Effector memory CD4-positive, alpha-beta T cell (primary cell): ENCODE measurements at regions not wholly inside any gene's neighbourhood (a gene's known extent, or its start where the extent isn't known, plus 50 kb on each side); places are given as distances from the start of the nearest gene placed in this dataset.

Experiments used
- DNase-seq, 3 donors: peaks; one replicate each; pipeline ENCODE4 v3.0.0-alpha.2; 2020
- H3K27ac ChIP-seq: 2 replicates; pipeline ENCODE4 v1.7.0; 2013; ENCODE audit warnings: mild to moderate bottlenecking, low read length, moderate library complexity; ENCODE audit not compliant: insufficient read depth, poor library complexity, severe bottlenecking
- H3K27me3 ChIP-seq: replicated peaks from 2 replicates; pipeline ENCODE4 v1.7.0; 2013; ENCODE audit warnings: mild to moderate bottlenecking, low read length; ENCODE audit not compliant: insufficient read depth, control insufficient read depth, poor library complexity, severe bottlenecking
- H3K36me3 ChIP-seq: 2 replicates; pipeline ENCODE4 v1.7.0; 2013; ENCODE audit warnings: mild to moderate bottlenecking, low read length, moderate library complexity; ENCODE audit not compliant: control insufficient read depth, insufficient read depth
- H3K4me1 ChIP-seq: 2 replicates; pipeline ENCODE4 v1.7.0; 2013; ENCODE audit warnings: low read length, mild to moderate bottlenecking; ENCODE audit not compliant: control insufficient read depth, insufficient read depth, poor library complexity, severe bottlenecking
- H3K4me3 ChIP-seq: 2 replicates; pipeline ENCODE4 v1.7.0; 2013; ENCODE audit warnings: low read length, low read depth, mild to moderate bottlenecking; ENCODE audit not compliant: insufficient read depth, poor library complexity, severe bottlenecking
- H3K9me3 ChIP-seq: 2 replicates; pipeline ENCODE4 v1.7.0; 2013; ENCODE audit warnings: mild to moderate bottlenecking, low read length, moderate library complexity; ENCODE audit not compliant: control insufficient read depth

- no peak overlapping the region for H3K27ac ChIP-seq
- DNase-seq = no peak
- no peaks in the 10 kb centered on the region for H3K27me3 ChIP-seq
- H3K4me3 ChIP-seq = no peak overlapping the region
- H3K9me3 ChIP-seq = no peaks in the 10 kb centered on the region
- no peaks in the 10 kb centered on the region for H3K36me3 ChIP-seq
- H3K4me1 ChIP-seq = no peaks in the 10 kb centered on the region
Observed at GRCh38 chr4:188307591-188307990, 168.3 kb downstream of the TRIML1 start.

- Histone ChIP-seq H3K36me3 (no peaks in the 10 kb centered on the region), H3K4me3 (no peak overlapping the region), H3K4me1 (no peaks in the 10 kb centered on the region), H3K9me3 (no peaks in the 10 kb centered on the region), H3K27ac (no peak overlapping the region), H3K27me3 (no peaks in the 10 kb centered on the region)
- DNase-seq = no peak
Observed at GRCh38 chr4:188308142-188308541, 168.9 kb downstream of the TRIML1 start.

GRCh38 chr4:188316391-188316790 lies 177.2 kb downstream of the TRIML1 start:
- no peak overlapping the region for H3K27ac ChIP-seq
- DNase-seq = no peak
- H3K9me3 ChIP-seq = no peaks in the 10 kb centered on the region
- no peaks in the 10 kb centered on the region for H3K27me3 ChIP-seq
- H3K4me3 ChIP-seq = no peak overlapping the region
- no peaks in the 10 kb centered on the region for H3K36me3 ChIP-seq
- no peaks in the 10 kb centered on the region for H3K4me1 ChIP-seq

GRCh38 chr4:188328966-188329365 lies 189.7 kb downstream of the TRIML1 start:
- H3K9me3 ChIP-seq = no peaks in the 10 kb centered on the region
- no peak overlapping the region for H3K27ac ChIP-seq
- no peaks in the 10 kb centered on the region for H3K27me3 ChIP-seq
- no peak for DNase-seq
- H3K4me3 ChIP-seq = no peak overlapping the region
- H3K4me1 ChIP-seq = no peaks in the 10 kb centered on the region
- no peaks in the 10 kb centered on the region for H3K36me3 ChIP-seq

GRCh38 chr4:188329521-188329920 lies 190.3 kb downstream of the TRIML1 start:
- Histone ChIP-seq H3K4me3 (no peak overlapping the region), H3K4me1 (no peaks in the 10 kb centered on the region), H3K36me3 (no peaks in the 10 kb centered on the region), H3K9me3 (no peaks in the 10 kb centered on the region), H3K27ac (no peak overlapping the region), H3K27me3 (no peaks in the 10 kb centered on the region)
- DNase-seq = no peak

- Histone ChIP-seq H3K36me3 (no peaks in the 10 kb centered on the region), H3K9me3 (no peaks in the 10 kb centered on the region), H3K27ac (no peak overlapping the region), H3K27me3 (no peaks in the 10 kb centered on the region), H3K4me3 (no peak overlapping the region), H3K4me1 (no peaks in the 10 kb centered on the region)
- DNase-seq = no peak
Observed at GRCh38 chr4:188332265-188332664, 193.0 kb downstream of the TRIML1 start.

GRCh38 chr4:188336891-188337290 lies 197.7 kb downstream of the TRIML1 start:
- no peaks in the 10 kb centered on the region for H3K4me1 ChIP-seq
- H3K27me3 ChIP-seq = no peaks in the 10 kb centered on the region
- DNase-seq = no peak
- no peak overlapping the region for H3K4me3 ChIP-seq
- no peaks in the 10 kb centered on the region for H3K36me3 ChIP-seq
- no peak overlapping the region for H3K27ac ChIP-seq
- H3K9me3 ChIP-seq = no peaks in the 10 kb centered on the region

- no peak for DNase-seq
- Histone ChIP-seq H3K9me3 (no peaks in the 10 kb centered on the region), H3K4me1 (no peaks in the 10 kb centered on the region), H3K4me3 (no peak overlapping the region), H3K36me3 (no peaks in the 10 kb centered on the region), H3K27ac (no peak overlapping the region), H3K27me3 (no peaks in the 10 kb centered on the region)
Observed at GRCh38 chr4:188341428-188341827, 202.2 kb downstream of the TRIML1 start.

GRCh38 chr4:188346171-188346809 lies 207.0 kb downstream of the TRIML1 start:
- H3K9me3 ChIP-seq = no peaks in the 10 kb centered on the region
- H3K4me3 ChIP-seq = no peak overlapping the region
- no peaks in the 10 kb centered on the region for H3K36me3 ChIP-seq
- H3K27me3 ChIP-seq = no peaks in the 10 kb centered on the region
- DNase-seq = no peak
- H3K27ac ChIP-seq = no peak overlapping the region
- H3K4me1 ChIP-seq = no peaks in the 10 kb centered on the region

- no peak overlapping the region for H3K4me3 ChIP-seq
- H3K9me3 ChIP-seq = no peaks in the 10 kb centered on the region
- no peak for DNase-seq
- no peaks in the 10 kb centered on the region for H3K36me3 ChIP-seq
- no peaks in the 10 kb centered on the region for H3K4me1 ChIP-seq
- no peaks in the 10 kb centered on the region for H3K27me3 ChIP-seq
- no peak overlapping the region for H3K27ac ChIP-seq
Observed at GRCh38 chr4:188347339-188347738, 208.1 kb downstream of the TRIML1 start.
